Hindlimb muscle (tissue), 1 donor: ENCODE measurements at regions not wholly inside any gene's neighbourhood (a gene's known extent, or its start where the extent isn't known, plus 50 kb on each side); places are given as distances from the start of the nearest gene placed in this dataset.

Source experiments
- DNase-seq: peaks from one replicate; pipeline ENCODE4 v3.0.0-alpha.2; 2013

- no peak for DNase-seq
These were observed 249.7 kb downstream of the SPTSSA start for GRCh38 chr14:34212172-34212929.

- DNase-seq = no peak
These were observed 250.3 kb downstream of the SPTSSA start for GRCh38 chr14:34211732-34212131.

GRCh38 chr14:34208532-34208931 lies 253.5 kb downstream of the SPTSSA start:
- DNase-seq = no peak

- no peak for DNase-seq
These were observed 254.9 kb upstream of the EGLN3 start for GRCh38 chr14:34205799-34206198.

GRCh38 chr14:34204774-34205173 lies 253.9 kb upstream of the EGLN3 start:
- DNase-seq = no peak

- DNase-seq = no peak
These were observed 252.4 kb upstream of the EGLN3 start for GRCh38 chr14:34203251-34203722.

- no peak for DNase-seq
These were observed 251.2 kb upstream of the EGLN3 start for GRCh38 chr14:34201909-34202637.

GRCh38 chr14:34199585-34199984 lies 248.7 kb upstream of the EGLN3 start:
- no peak for DNase-seq

GRCh38 chr14:34198096-34198495 lies 247.2 kb upstream of the EGLN3 start:
- no peak for DNase-seq

GRCh38 chr14:34195964-34196363 lies 245.1 kb upstream of the EGLN3 start:
- DNase-seq = no peak

GRCh38 chr14:34190717-34191116 lies 239.8 kb upstream of the EGLN3 start:
- DNase-seq = no peak

- no peak for DNase-seq
These were observed 239.0 kb upstream of the EGLN3 start for GRCh38 chr14:34189866-34190265.

GRCh38 chr14:34187519-34188044 lies 236.7 kb upstream of the EGLN3 start:
- no peak for DNase-seq

GRCh38 chr14:34187061-34187460 lies 236.2 kb upstream of the EGLN3 start:
- DNase-seq = no peak

GRCh38 chr14:34184126-34184525 lies 233.3 kb upstream of the EGLN3 start:
- DNase-seq = no peak

- DNase-seq = no peak
These were observed 232.6 kb upstream of the EGLN3 start for GRCh38 chr14:34183478-34183877.

GRCh38 chr14:34181338-34181737 lies 230.5 kb upstream of the EGLN3 start:
- no peak for DNase-seq

- DNase-seq = no peak
These were observed 230.0 kb upstream of the EGLN3 start for GRCh38 chr14:34180869-34181268.

GRCh38 chr14:34180434-34180833 lies 229.6 kb upstream of the EGLN3 start:
- DNase-seq = no peak

GRCh38 chr14:34179727-34180126 lies 228.9 kb upstream of the EGLN3 start:
- DNase-seq = no peak

- DNase-seq = no peak
These were observed 226.6 kb upstream of the EGLN3 start for GRCh38 chr14:34177466-34177865.

- DNase-seq = no peak
These were observed 224.7 kb upstream of the EGLN3 start for GRCh38 chr14:34175574-34175973.

GRCh38 chr14:34174973-34175372 lies 224.1 kb upstream of the EGLN3 start:
- no peak for DNase-seq

GRCh38 chr14:34173916-34174315 lies 223.0 kb upstream of the EGLN3 start:
- DNase-seq = no peak
